ENCODE measurements at regions not wholly inside any gene's neighbourhood (a gene's known extent, or its start where the extent isn't known, plus 50 kb on each side); places are given as distances from the start of the nearest gene placed in this dataset.

DNA sequence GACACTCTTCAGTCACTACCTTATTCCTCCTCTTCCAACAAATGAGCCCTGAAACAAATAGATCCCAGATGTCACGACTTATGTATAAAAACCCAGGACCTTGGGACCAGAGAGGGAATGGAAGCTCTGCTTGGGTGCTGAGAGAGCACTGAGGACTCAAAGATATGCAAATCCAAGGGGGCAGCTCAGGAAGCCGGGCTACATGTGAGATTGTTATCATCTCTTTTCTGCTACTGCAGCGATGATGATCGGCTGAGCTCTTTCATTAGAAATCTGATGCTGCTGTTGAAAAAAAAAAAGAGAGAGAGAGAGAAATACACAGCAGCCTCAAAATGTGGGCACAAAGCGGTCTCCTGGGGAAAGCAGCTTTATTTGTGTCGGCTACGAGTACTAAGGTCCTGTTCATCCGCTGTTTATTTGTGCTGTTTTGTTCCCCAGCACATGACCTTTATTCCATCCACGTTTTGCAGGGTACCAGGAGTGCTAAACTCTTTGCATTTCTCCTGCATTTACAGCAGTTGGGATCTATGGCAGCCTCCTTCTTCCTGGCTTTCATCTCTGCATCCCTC is 120.2 kb downstream of the TRIM29 start:
- no peak overlapping the region for H3K9ac ChIP-seq (ENCODE audit: low read depth in 1 of 2, low read length in 2 of 2)
- H3K36me3 ChIP-seq (ENCODE audit: control insufficient read depth in 4 of 4, insufficient read depth in 3 of 4, low read depth in 1 of 4, low read length in 3 of 4), result no peaks in the 10 kb centered on the region
- H3K9me3 ChIP-seq (ENCODE audit: control insufficient read depth in 4 of 4, low read length in 3 of 4), result no peaks in the 10 kb centered on the region
- DNase-seq (ENCODE audit: low spot score), result no peak
- H3K27me3 ChIP-seq (ENCODE audit: control insufficient read depth in 4 of 4, insufficient read depth in 4 of 4, low read length in 3 of 4), result peaks cover 0 to 4% (median 1%) of the 10 kb centered on the region in 4 donors
- peaks cover 2 to 7% (median 6%) of the 10 kb centered on the region in 4 donors for H3K4me1 ChIP-seq (ENCODE audit: control insufficient read depth in 4 of 4, insufficient read depth in 4 of 4, low read length in 3 of 4)
- no peak overlapping the region for H3K4me3 ChIP-seq (ENCODE audit: low read depth in 1 of 3, low read length in 3 of 3)
- TF ChIP-seq SP1 (IDR thresholded peaks at IDR 0.05), result no peak
- TF ChIP-seq, protein P1, sequence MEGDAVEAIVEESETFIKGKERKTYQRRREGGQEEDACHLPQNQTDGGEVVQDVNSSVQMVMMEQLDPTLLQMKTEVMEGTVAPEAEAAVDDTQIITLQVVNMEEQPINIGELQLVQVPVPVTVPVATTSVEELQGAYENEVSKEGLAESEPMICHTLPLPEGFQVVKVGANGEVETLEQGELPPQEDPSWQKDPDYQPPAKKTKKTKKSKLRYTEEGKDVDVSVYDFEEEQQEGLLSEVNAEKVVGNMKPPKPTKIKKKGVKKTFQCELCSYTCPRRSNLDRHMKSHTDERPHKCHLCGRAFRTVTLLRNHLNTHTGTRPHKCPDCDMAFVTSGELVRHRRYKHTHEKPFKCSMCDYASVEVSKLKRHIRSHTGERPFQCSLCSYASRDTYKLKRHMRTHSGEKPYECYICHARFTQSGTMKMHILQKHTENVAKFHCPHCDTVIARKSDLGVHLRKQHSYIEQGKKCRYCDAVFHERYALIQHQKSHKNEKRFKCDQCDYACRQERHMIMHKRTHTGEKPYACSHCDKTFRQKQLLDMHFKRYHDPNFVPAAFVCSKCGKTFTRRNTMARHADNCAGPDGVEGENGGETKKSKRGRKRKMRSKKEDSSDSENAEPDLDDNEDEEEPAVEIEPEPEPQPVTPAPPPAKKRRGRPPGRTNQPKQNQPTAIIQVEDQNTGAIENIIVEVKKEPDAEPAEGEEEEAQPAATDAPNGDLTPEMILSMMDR (IDR thresholded peaks at IDR 0.05; ENCODE audit: low read depth, low read length, missing input control), result no peak
- TF ChIP-seq NR2F2 (IDR thresholded peaks at IDR 0.05), result no peak
- TF ChIP-seq EGR1 (IDR thresholded peaks at IDR 0.05; ENCODE audit: low read depth in 2 of 2), result no peak
- TF ChIP-seq TAF1 (conservative IDR thresholded peaks at IDR 0.05), result no peak
- TF ChIP-seq, protein P2, sequence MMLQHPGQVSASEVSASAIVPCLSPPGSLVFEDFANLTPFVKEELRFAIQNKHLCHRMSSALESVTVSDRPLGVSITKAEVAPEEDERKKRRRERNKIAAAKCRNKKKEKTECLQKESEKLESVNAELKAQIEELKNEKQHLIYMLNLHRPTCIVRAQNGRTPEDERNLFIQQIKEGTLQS (IDR thresholded peaks at IDR 0.05), result no peak
- no peak for TF ChIP-seq RXRA (IDR thresholded peaks at IDR 0.05)
- no peak for TF ChIP-seq MAX (IDR thresholded peaks at IDR 0.05)
- no peak for TF ChIP-seq ZBTB33 (IDR thresholded peaks at IDR 0.05)
- TF ChIP-seq GABPA (IDR thresholded peaks at IDR 0.05 in 1 of 2, conservative IDR thresholded peaks at IDR 0.05 in 1 of 2), result no peak
- no peak for TF ChIP-seq FOXA1 (IDR thresholded peaks at IDR 0.05)
- no peak for TF ChIP-seq FOXA2 (IDR thresholded peaks at IDR 0.05)
- 34% methylated on average over 9 of the region's 9 CpGs for whole genome bisulfite sequencing
- no peak overlapping the region for H3K27ac ChIP-seq (ENCODE audit: low read depth in 1 of 2, low read length in 2 of 2)

GRCh38 chr11:120013325-120014250 is 124.3 kb downstream of the TRIM29 start:
- DNase-seq (ENCODE audit: low spot score), result peak; percentile 48
- TF ChIP-seq RAD21 (IDR thresholded peaks at IDR 0.05) (peak; percentile 81 to 87), HNF4G (IDR thresholded peaks at IDR 0.05) (no peak)
- TF ChIP-seq, protein P1 (IDR thresholded peaks at IDR 0.05; ENCODE audit: low read depth, low read length, missing input control), result peak; percentile 75
- H3K4me3 ChIP-seq (ENCODE audit: low read depth in 1 of 3, low read length in 3 of 3), result no peak overlapping the region
- H3K27me3 ChIP-seq (ENCODE audit: control insufficient read depth in 4 of 4, insufficient read depth in 4 of 4, low read length in 3 of 4), result peaks cover 0 to 4% (median 1%) of the 10 kb centered on the region in 4 donors
- H3K9ac ChIP-seq (ENCODE audit: low read depth in 1 of 2, low read length in 2 of 2), result no peak overlapping the region
- no peaks in the 10 kb centered on the region for H3K9me3 ChIP-seq (ENCODE audit: control insufficient read depth in 4 of 4, low read length in 3 of 4)
- 43% methylated on average over 28 of the region's 28 CpGs for WGBS
- no peak overlapping the region for H3K27ac ChIP-seq (ENCODE audit: low read depth in 1 of 2, low read length in 2 of 2)
- H3K36me3 ChIP-seq (ENCODE audit: control insufficient read depth in 4 of 4, insufficient read depth in 3 of 4, low read depth in 1 of 4, low read length in 3 of 4), result no peaks in the 10 kb centered on the region
- no peaks in the 10 kb centered on the region for H3K4me1 ChIP-seq (ENCODE audit: control insufficient read depth in 4 of 4, insufficient read depth in 4 of 4, low read length in 3 of 4)

Data from liver (tissue), 8 donors.